Liver (tissue), 7 donors: ENCODE measurements at regions not wholly inside any gene's neighbourhood (a gene's known extent, or its start where the extent isn't known, plus 50 kb on each side); places are given as distances from the start of the nearest gene placed in this dataset.
"Not testable (repeated sequence)": the region's sequence is repeated elsewhere in the genome, so short reads cannot be mapped to it uniquely, and the experiment has no call there.

ENCODE experiments used
- DNase-seq: peaks from one replicate; pipeline ENCODE4 v3.0.0-alpha.2; 2017; ENCODE audit warnings: low spot score
- H3K27ac ChIP-seq, 2 donors: one replicate each; pipeline ENCODE4 v1.7.0; 2013; ENCODE audit warnings: inconsistent platforms in 2 of 2, low read length in 2 of 2, control low read depth in 1 of 2, low read depth in 1 of 2, mild to moderate bottlenecking in 1 of 2
- H3K27me3 ChIP-seq, 4 donors: one replicate each; pipeline versions ENCODE4 v1.6.1 to v1.7.0; 2013; ENCODE audit warnings: low read length in 3 of 4, inconsistent platforms in 1 of 4, mild to moderate bottlenecking in 1 of 4, moderate library complexity in 1 of 4; ENCODE audit not compliant: control insufficient read depth in 4 of 4, insufficient read depth in 4 of 4
- H3K36me3 ChIP-seq, 4 donors: one replicate each; pipeline versions ENCODE4 v1.6.1 to v1.7.0; 2013; ENCODE audit warnings: low read length in 3 of 4, mild to moderate bottlenecking in 3 of 4, low read depth in 1 of 4, moderate library complexity in 1 of 4; ENCODE audit not compliant: control insufficient read depth in 4 of 4, insufficient read depth in 3 of 4
- H3K4me1 ChIP-seq, 4 donors: one replicate each; pipeline versions ENCODE4 v1.6.1 to v1.7.0; 2013; ENCODE audit warnings: low read length in 3 of 4, mild to moderate bottlenecking in 3 of 4, moderate library complexity in 1 of 4; ENCODE audit not compliant: control insufficient read depth in 4 of 4, insufficient read depth in 4 of 4
- H3K4me3 ChIP-seq, 3 donors: one replicate each; pipeline versions ENCODE4 v1.6.1 to v1.7.0; 2013; ENCODE audit warnings: low read length in 3 of 3, control low read depth in 1 of 3, low read depth in 1 of 3, mild to moderate bottlenecking in 1 of 3
- H3K9ac ChIP-seq, 2 donors: one replicate each; pipeline ENCODE4 v1.7.0; 2013; ENCODE audit warnings: low read length in 2 of 2, mild to moderate bottlenecking in 2 of 2, moderate library complexity in 2 of 2, control low read depth in 1 of 2, low read depth in 1 of 2
- H3K9me3 ChIP-seq, 4 donors: one replicate each; pipeline versions ENCODE4 v1.6.1 to v1.7.0; 2013; ENCODE audit warnings: low read length in 3 of 4; ENCODE audit not compliant: control insufficient read depth in 4 of 4
- ATF3 ChIP-seq: IDR thresholded peaks from 2 replicates; pipeline ENCODE4 v1.6.1; 2016; ENCODE audit warnings: antibody characterized with exemption
- EGR1 ChIP-seq, 2 donors: IDR thresholded peaks; 2 replicates each; pipeline ENCODE4 v1.6.1; 2016 to 2018; ENCODE audit warnings: antibody characterized with exemption in 2 of 2, low read depth in 2 of 2
- FOXA1 ChIP-seq: IDR thresholded peaks from 2 replicates; pipeline ENCODE4 v1.6.1; 2016; ENCODE audit warnings: antibody characterized with exemption
- FOXA2 ChIP-seq: IDR thresholded peaks from 2 replicates; pipeline ENCODE4 v1.6.1; 2016; ENCODE audit warnings: antibody characterized with exemption
- GABPA ChIP-seq, 2 donors: IDR thresholded peaks in 1 of 2; conservative IDR thresholded peaks in 1 of 2; 2 replicates each; pipeline ENCODE4 v1.6.1; 2016; ENCODE audit warnings: antibody characterized with exemption in 2 of 2, mild to moderate bottlenecking in 1 of 2, moderate library complexity in 1 of 2
- HNF4A ChIP-seq, 2 donors: conservative IDR thresholded peaks; 2 replicates each; pipeline ENCODE4 v1.6.1; 2016; ENCODE audit warnings: antibody characterized with exemption in 2 of 2, mild to moderate bottlenecking in 2 of 2
- HNF4G ChIP-seq: IDR thresholded peaks from 2 replicates; pipeline ENCODE4 v1.6.1; 2016; ENCODE audit warnings: antibody characterized with exemption
- JUND ChIP-seq, 2 donors: IDR thresholded peaks; 2 replicates each; pipeline ENCODE4 v1.6.1; 2016; ENCODE audit warnings: antibody characterized with exemption in 2 of 2
- MAX ChIP-seq: IDR thresholded peaks from 2 replicates; pipeline ENCODE4 v1.6.1; 2016; ENCODE audit warnings: antibody characterized with exemption
- NR2F2 ChIP-seq: IDR thresholded peaks from 2 replicates; pipeline ENCODE4 v1.6.1; 2016; ENCODE audit warnings: antibody characterized with exemption
- RAD21 ChIP-seq, 2 donors: IDR thresholded peaks; 2 replicates each; pipeline ENCODE4 v1.6.1; 2016; ENCODE audit warnings: antibody characterized with exemption in 2 of 2, mild to moderate bottlenecking in 2 of 2
- RXRA ChIP-seq, 2 donors: IDR thresholded peaks; 2 replicates each; pipeline ENCODE4 v1.6.1; 2017 to 2018; ENCODE audit warnings: antibody characterized with exemption in 2 of 2, mild to moderate bottlenecking in 1 of 2
- SP1 ChIP-seq: IDR thresholded peaks from 2 replicates; pipeline ENCODE4 v1.6.1; 2018; ENCODE audit warnings: antibody characterized with exemption, mild to moderate bottlenecking
- YY1 ChIP-seq: IDR thresholded peaks from 2 replicates; pipeline ENCODE4 v1.6.1; 2016; ENCODE audit warnings: antibody characterized with exemption, mild to moderate bottlenecking
- ZBTB33 ChIP-seq: IDR thresholded peaks from 2 replicates; pipeline ENCODE4 v1.6.1; 2016; ENCODE audit warnings: antibody characterized with exemption
- WGBS: extraction: QIAGEN DNeasy Blood & Tissue Kit; methylation state at CpG from one replicate; pipeline ENCODE4 v1.1.7; 2013; 5-methylcytosine and 5-hydroxymethylcytosine counted together
- donor health status: healthy.
- donor health status: healthy.
- donor health status: healthy.
- donor health status: healthy.

- no peak overlapping the region for H3K27ac ChIP-seq
- WGBS, result 84% methylated on average over 8 of the region's 8 CpGs
- H3K4me1 ChIP-seq, result peaks cover 0 to 6% (median 4%) of the 10 kb centered on the region in 4 donors
- H3K36me3 ChIP-seq, result no peaks in the 10 kb centered on the region
- no peaks in the 10 kb centered on the region for H3K9me3 ChIP-seq
- TF ChIP-seq ATF3 (no peak), YY1 (no peak), FOXA2 (no peak), SP1 (no peak), GABPA (IDR thresholded peaks at IDR 0.05 in 1 of 2, conservative IDR thresholded peaks at IDR 0.05 in 1 of 2) (no peak), RXRA (IDR thresholded peaks at IDR 0.05) (no peak), RAD21 (IDR thresholded peaks at IDR 0.05) (no peak), HNF4A (conservative IDR thresholded peaks at IDR 0.05) (no peak), JUND (IDR thresholded peaks at IDR 0.05) (no peak), HNF4G (no peak)
- no peak overlapping the region for H3K9ac ChIP-seq
- no peaks in the 10 kb centered on the region for H3K27me3 ChIP-seq
- no peak overlapping the region for H3K4me3 ChIP-seq
- no peak for DNase-seq
Observed at GRCh38 chr15:67947254-67948039, 106.7 kb upstream of the PIAS1 start.

GRCh38 chr15:67948215-67948614 lies 105.9 kb upstream of the PIAS1 start:
- Histone ChIP-seq H3K4me3 (no peak overlapping the region), H3K36me3 (no peaks in the 10 kb centered on the region), H3K9me3 (no peaks in the 10 kb centered on the region), H3K27ac (no peak overlapping the region), H3K9ac (no peak overlapping the region), H3K4me1 (peaks cover 0 to 6% (median 4%) of the 10 kb centered on the region in 4 donors), H3K27me3 (no peaks in the 10 kb centered on the region)
- WGBS, result 97% methylated on average over 2 of the region's 2 CpGs
- no peak for TF ChIP-seq ATF3
- TF ChIP-seq YY1, result no peak
- no peak for TF ChIP-seq RAD21 (IDR thresholded peaks at IDR 0.05)
- no peak for TF ChIP-seq RXRA (IDR thresholded peaks at IDR 0.05)
- TF ChIP-seq MAX, result no peak
- TF ChIP-seq EGR1 (IDR thresholded peaks at IDR 0.05; ENCODE audit: low read depth in 2 of 2), result no peak
- no peak for TF ChIP-seq HNF4G
- TF ChIP-seq FOXA2, result no peak
- no peak for TF ChIP-seq FOXA1
- TF ChIP-seq HNF4A (conservative IDR thresholded peaks at IDR 0.05), result no peak
- no peak for DNase-seq

GRCh38 chr15:67951187-67951586 lies 102.9 kb upstream of the PIAS1 start:
- not testable (repeated sequence) for H3K27me3 ChIP-seq, H3K9ac ChIP-seq
- WGBS, result 90% methylated on average over 3 of the region's 3 CpGs

GRCh38 chr15:67953299-67953698 lies 100.8 kb upstream of the PIAS1 start:
- no peak overlapping the region for H3K27ac ChIP-seq
- no peak overlapping the region for H3K4me3 ChIP-seq
- H3K9me3 ChIP-seq, result no peaks in the 10 kb centered on the region
- H3K9ac ChIP-seq, result no peak overlapping the region
- no peaks in the 10 kb centered on the region for H3K27me3 ChIP-seq
- 91% methylated on average over 2 of the region's 2 CpGs for WGBS
- no peaks in the 10 kb centered on the region for H3K4me1 ChIP-seq
- no peaks in the 10 kb centered on the region for H3K36me3 ChIP-seq
- no peak for DNase-seq
- TF ChIP-seq SP1 (no peak), ATF3 (no peak), RAD21 (IDR thresholded peaks at IDR 0.05) (no peak), NR2F2 (no peak), FOXA2 (no peak), RXRA (IDR thresholded peaks at IDR 0.05) (no peak), ZBTB33 (no peak), FOXA1 (no peak), HNF4G (no peak), HNF4A (conservative IDR thresholded peaks at IDR 0.05) (no peak), JUND (IDR thresholded peaks at IDR 0.05) (no peak), EGR1 (IDR thresholded peaks at IDR 0.05; ENCODE audit: low read depth in 2 of 2) (no peak)

More at GRCh38 chr15:67951187-67951586, 102.9 kb upstream of the PIAS1 start:
- H3K4me1 ChIP-seq, H3K4me3 ChIP-seq, DNase-seq, H3K9me3 ChIP-seq, H3K36me3 ChIP-seq, H3K27ac ChIP-seq: not testable (repeated sequence)
